ENCODE measurements at regions not wholly inside any gene's neighbourhood (a gene's known extent, or its start where the extent isn't known, plus 50 kb on each side); places are given as distances from the start of the nearest gene placed in this dataset.

- Histone ChIP-seq H3K27me3 (ENCODE audit: insufficient read depth, low read length) (peaks cover 4% of the 10 kb centered on the region), H3K4me3 (ENCODE audit: low read length) (no peak overlapping the region), H3K9me3 (ENCODE audit: low read depth, low read length) (no peaks in the 10 kb centered on the region), H3K4me1 (ENCODE audit: insufficient read depth, low read length) (no peaks in the 10 kb centered on the region)
Measured at GRCh38 chr7:25308246-25308645, 80.0 kb upstream of the NPVF start.

GRCh38 chr7:25308906-25309705 lies 80.8 kb upstream of the NPVF start:
- no peak overlapping the region for H3K4me3 ChIP-seq (ENCODE audit: low read length)
- no peaks in the 10 kb centered on the region for H3K4me1 ChIP-seq (ENCODE audit: insufficient read depth, low read length)
- H3K9me3 ChIP-seq (ENCODE audit: low read depth, low read length), result no peaks in the 10 kb centered on the region
- H3K27me3 ChIP-seq (ENCODE audit: insufficient read depth, low read length), result peaks cover 4% of the 10 kb centered on the region

DNA sequence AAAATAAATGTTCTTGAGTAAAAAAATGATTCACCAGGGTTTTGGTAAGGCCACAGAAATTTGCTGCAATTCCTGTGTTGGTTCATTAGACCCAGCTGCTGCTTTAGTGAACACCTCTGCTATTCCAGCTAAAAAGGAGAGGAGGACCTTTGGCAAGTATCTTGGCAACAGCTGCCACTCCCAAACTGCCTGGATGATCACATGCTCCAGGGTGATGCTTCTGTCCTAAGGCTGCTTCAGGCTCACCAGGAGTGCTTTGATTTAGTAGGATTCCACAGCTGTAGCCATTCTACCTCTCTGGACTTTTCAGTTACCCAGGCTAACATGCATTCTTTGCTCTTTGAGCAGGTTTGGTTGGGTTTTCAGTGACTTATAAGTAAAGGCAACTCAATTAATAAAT lies 82.6 kb upstream of the NPVF start:
- H3K4me3 ChIP-seq (ENCODE audit: low read length), result no peak overlapping the region
- H3K27me3 ChIP-seq (ENCODE audit: insufficient read depth, low read length), result no peaks in the 10 kb centered on the region
- H3K9me3 ChIP-seq (ENCODE audit: low read depth, low read length), result no peaks in the 10 kb centered on the region
- no peaks in the 10 kb centered on the region for H3K4me1 ChIP-seq (ENCODE audit: insufficient read depth, low read length)

- H3K27me3 ChIP-seq (ENCODE audit: insufficient read depth, low read length), result no peaks in the 10 kb centered on the region
- no peaks in the 10 kb centered on the region for H3K9me3 ChIP-seq (ENCODE audit: low read depth, low read length)
- no peaks in the 10 kb centered on the region for H3K4me1 ChIP-seq (ENCODE audit: insufficient read depth, low read length)
- H3K4me3 ChIP-seq (ENCODE audit: low read length), result no peak overlapping the region
Measured at GRCh38 chr7:25311346-25311745, 83.1 kb upstream of the NPVF start.

DNA sequence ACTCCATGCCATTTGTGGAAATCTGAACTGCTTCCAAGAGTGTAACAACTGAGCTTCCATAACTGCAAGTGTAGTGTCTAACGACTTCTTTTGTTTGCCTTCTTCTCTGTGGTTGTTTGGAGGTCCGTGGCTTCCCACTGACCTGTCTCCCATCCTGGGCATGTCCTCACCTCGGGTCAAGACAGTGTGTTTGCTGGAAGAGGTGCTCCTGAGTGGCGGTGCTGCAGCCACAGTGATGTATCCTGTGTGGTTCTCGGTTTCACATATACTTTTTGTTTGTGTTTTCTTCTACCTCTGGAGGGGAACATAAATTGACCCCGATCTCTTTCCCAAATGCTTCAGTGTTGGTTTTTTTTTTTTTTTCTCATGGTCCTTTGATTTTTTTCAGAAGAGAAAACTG lies 84.7 kb upstream of the NPVF start:
- Histone ChIP-seq H3K4me3 (ENCODE audit: low read length) (no peak overlapping the region), H3K27me3 (ENCODE audit: insufficient read depth, low read length) (no peaks in the 10 kb centered on the region), H3K4me1 (ENCODE audit: insufficient read depth, low read length) (no peaks in the 10 kb centered on the region), H3K9me3 (ENCODE audit: low read depth, low read length) (no peaks in the 10 kb centered on the region)

GRCh38 chr7:25313526-25313925 lies 85.2 kb upstream of the NPVF start:
- no peaks in the 10 kb centered on the region for H3K27me3 ChIP-seq (ENCODE audit: insufficient read depth, low read length)
- H3K4me3 ChIP-seq (ENCODE audit: low read length), result no peak overlapping the region
- H3K9me3 ChIP-seq (ENCODE audit: low read depth, low read length), result no peaks in the 10 kb centered on the region

DNA sequence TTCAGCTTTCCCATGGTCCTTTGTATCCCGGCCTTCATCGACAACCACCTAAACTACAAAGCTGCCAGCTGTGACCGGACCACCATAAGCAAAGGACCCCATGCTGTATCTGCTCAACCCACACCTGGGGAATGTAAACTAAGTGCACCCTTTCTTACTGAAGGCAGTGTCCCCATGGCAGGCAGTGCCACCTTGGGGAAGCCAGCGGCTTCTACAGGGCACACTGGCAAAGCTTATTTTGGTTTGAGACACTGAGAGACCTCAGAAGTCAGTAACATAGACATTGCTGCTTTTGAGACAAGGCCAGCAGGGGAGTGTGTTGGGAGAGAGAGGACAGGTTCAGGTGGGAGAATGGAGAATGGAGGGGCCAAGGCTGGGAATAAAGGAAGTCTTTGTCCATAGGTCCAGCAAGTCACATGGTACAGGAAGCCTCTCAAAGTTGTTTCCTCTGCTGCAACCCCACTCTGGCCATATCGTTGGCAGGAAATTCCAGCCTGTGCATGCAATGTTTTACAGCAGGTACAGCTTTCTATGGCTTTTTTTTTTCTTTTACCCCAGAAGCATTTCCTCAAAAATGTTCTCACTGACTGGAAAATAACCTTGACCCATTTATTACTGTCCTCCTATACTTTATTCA lies 85.9 kb upstream of the NPVF start:
- Histone ChIP-seq H3K27me3 (ENCODE audit: insufficient read depth, low read length) (no peaks in the 10 kb centered on the region), H3K4me3 (ENCODE audit: low read length) (no peak overlapping the region), H3K4me1 (ENCODE audit: insufficient read depth, low read length) (no peaks in the 10 kb centered on the region), H3K9me3 (ENCODE audit: low read depth, low read length) (no peaks in the 10 kb centered on the region)

More at GRCh38 chr7:25313526-25313925, 85.2 kb upstream of the NPVF start:
- no peaks in the 10 kb centered on the region for H3K4me1 ChIP-seq (ENCODE audit: insufficient read depth, low read length)

- Histone ChIP-seq H3K4me3 (ENCODE audit: low read length) (no peak overlapping the region), H3K4me1 (ENCODE audit: insufficient read depth, low read length) (no peaks in the 10 kb centered on the region), H3K9me3 (ENCODE audit: low read depth, low read length) (no peaks in the 10 kb centered on the region)
Measured at GRCh38 chr7:25314731-25315267, 86.5 kb upstream of the NPVF start.

GRCh38 chr7:25316366-25316765 lies 88.1 kb upstream of the NPVF start:
- H3K4me1 ChIP-seq (ENCODE audit: insufficient read depth, low read length), result no peaks in the 10 kb centered on the region
- no peak overlapping the region for H3K4me3 ChIP-seq (ENCODE audit: low read length)
- no peaks in the 10 kb centered on the region for H3K9me3 ChIP-seq (ENCODE audit: low read depth, low read length)
- no peaks in the 10 kb centered on the region for H3K27me3 ChIP-seq (ENCODE audit: insufficient read depth, low read length)

More at GRCh38 chr7:25314731-25315267, 86.5 kb upstream of the NPVF start:
- no peaks in the 10 kb centered on the region for H3K27me3 ChIP-seq (ENCODE audit: insufficient read depth, low read length)

DNA sequence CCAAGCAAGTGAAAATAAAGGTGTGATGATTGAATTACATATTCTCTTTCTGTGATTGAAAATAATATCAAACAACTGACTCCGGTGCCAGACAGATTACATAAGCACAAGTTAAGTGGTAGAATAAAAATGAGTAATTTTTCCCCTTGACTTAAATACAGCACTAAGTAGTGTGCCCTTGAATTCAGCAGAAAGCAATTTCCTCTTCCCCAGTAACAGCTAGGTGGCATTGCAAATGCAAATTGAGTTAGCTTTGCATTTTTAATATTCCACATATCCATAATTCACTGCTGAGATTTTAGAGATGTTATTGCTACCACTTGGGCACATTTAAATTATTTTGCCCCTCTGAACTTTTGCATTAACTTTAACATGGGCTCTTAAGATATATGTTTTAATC lies 89.8 kb upstream of the NPVF start:
- no peak overlapping the region for H3K4me3 ChIP-seq (ENCODE audit: low read length)
- H3K4me1 ChIP-seq (ENCODE audit: insufficient read depth, low read length), result no peaks in the 10 kb centered on the region
- peaks cover 6% of the 10 kb centered on the region for H3K27me3 ChIP-seq (ENCODE audit: insufficient read depth, low read length)
- no peaks in the 10 kb centered on the region for H3K9me3 ChIP-seq (ENCODE audit: low read depth, low read length)

DNA sequence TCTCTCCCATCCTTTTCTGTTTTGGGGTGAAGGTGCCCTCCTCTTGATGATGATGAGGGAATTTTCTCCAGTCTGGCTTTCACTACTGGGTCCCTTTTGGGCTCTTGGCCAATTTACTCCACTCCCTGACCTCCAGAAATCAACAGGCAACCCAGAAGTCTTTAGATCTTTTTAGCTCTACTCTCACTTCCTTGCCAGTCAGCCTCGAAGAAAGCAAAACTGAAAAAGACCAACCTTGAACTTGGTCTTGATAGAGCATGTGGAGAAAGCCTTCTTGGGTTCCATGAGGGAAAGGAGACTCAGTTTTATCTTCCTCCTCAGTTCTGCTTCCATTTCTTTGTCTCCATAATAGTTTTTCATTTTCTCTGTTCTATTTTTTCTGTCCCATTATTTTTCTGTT lies 91.4 kb upstream of the NPVF start:
- no peak overlapping the region for H3K4me3 ChIP-seq (ENCODE audit: low read length)
- peaks cover 9% of the 10 kb centered on the region for H3K27me3 ChIP-seq (ENCODE audit: insufficient read depth, low read length)
- no peaks in the 10 kb centered on the region for H3K4me1 ChIP-seq (ENCODE audit: insufficient read depth, low read length)
- no peaks in the 10 kb centered on the region for H3K9me3 ChIP-seq (ENCODE audit: low read depth, low read length)

DNA sequence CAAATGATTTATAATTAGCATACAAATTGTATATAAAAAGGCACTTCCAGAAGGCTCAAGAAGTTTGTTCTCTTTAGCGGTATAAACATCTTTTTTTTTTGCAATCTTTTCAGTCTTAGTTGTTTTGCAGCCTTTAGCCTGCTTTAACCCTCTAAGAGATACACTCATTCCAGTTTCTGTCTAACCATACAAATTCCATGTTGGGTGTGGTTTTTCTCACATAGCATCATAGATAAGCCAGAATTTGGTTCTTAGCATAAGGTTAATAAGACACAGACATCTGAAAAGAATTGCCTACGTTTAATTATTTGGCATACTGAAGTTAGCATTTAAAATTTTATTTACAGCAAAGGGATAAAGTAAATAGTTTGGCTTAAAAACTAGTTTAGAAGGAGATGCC lies 92.5 kb upstream of the NPVF start:
- H3K9me3 ChIP-seq (ENCODE audit: low read depth, low read length), result no peaks in the 10 kb centered on the region
- peaks cover 9% of the 10 kb centered on the region for H3K27me3 ChIP-seq (ENCODE audit: insufficient read depth, low read length)
- H3K4me1 ChIP-seq (ENCODE audit: insufficient read depth, low read length), result no peaks in the 10 kb centered on the region
- no peak overlapping the region for H3K4me3 ChIP-seq (ENCODE audit: low read length)

DNA sequence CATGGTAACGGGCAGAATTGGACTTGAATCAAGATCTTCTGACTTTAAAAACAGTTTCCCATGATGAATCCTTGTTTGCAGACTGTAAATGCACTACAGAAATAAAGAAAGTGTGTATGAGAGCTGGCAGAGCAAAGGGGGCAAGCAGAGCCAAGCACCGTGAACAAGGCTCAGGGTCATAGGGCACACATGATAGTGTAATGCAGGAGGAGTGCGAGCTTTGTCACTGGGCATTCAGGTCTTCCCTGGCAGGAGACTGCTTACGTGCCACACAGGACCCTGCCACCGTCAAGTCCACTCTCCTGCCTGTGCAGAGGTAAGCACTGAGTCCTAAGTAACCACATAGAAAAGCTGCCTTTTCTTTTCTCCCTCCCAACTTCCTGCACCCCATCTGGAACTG lies 93.1 kb upstream of the NPVF start:
- H3K9me3 ChIP-seq (ENCODE audit: low read depth, low read length), result no peaks in the 10 kb centered on the region
- no peak overlapping the region for H3K4me3 ChIP-seq (ENCODE audit: low read length)
- H3K27me3 ChIP-seq (ENCODE audit: insufficient read depth, low read length), result peaks cover 9% of the 10 kb centered on the region
- no peaks in the 10 kb centered on the region for H3K4me1 ChIP-seq (ENCODE audit: insufficient read depth, low read length)

GRCh38 chr7:25322473-25322872 lies 94.2 kb upstream of the NPVF start:
- Histone ChIP-seq H3K4me1 (ENCODE audit: insufficient read depth, low read length) (no peaks in the 10 kb centered on the region), H3K27me3 (ENCODE audit: insufficient read depth, low read length) (peaks cover 9% of the 10 kb centered on the region), H3K9me3 (ENCODE audit: low read depth, low read length) (no peaks in the 10 kb centered on the region), H3K4me3 (ENCODE audit: low read length) (no peak overlapping the region)

- Histone ChIP-seq H3K27me3 (ENCODE audit: insufficient read depth, low read length) (peaks cover 9% of the 10 kb centered on the region), H3K9me3 (ENCODE audit: low read depth, low read length) (no peaks in the 10 kb centered on the region), H3K4me1 (ENCODE audit: insufficient read depth, low read length) (no peaks in the 10 kb centered on the region), H3K4me3 (ENCODE audit: low read length) (no peak overlapping the region)
Measured at GRCh38 chr7:25325186-25325757, 97.0 kb upstream of the NPVF start.

Data from mononuclear cell (primary cell).